ENCODE measurements at regions not wholly inside any gene's neighbourhood (a gene's known extent, or its start where the extent isn't known, plus 50 kb on each side); places are given as distances from the start of the nearest gene placed in this dataset.

GRCh38 chr13:111484959-111485358, 164.5 kb downstream of the TEX29 start:
- no peaks in the 10 kb centered on the region for H3K4me1 ChIP-seq (ENCODE audit: control insufficient read depth in 1 of 2, extremely low read depth in 1 of 2, insufficient read depth in 2 of 2, low read length in 2 of 2)
- DNase-seq = no peak
- POLR2A ChIA-PET = no interaction called here
- CTCF ChIA-PET = no interaction called here
- Mint-ChIP-seq H3K27ac (no peak overlapping the region), H3K4me3 (no peak overlapping the region), H3K4me1 (no peaks in the 10 kb centered on the region), H3K27me3 (peaks cover 4% of the 10 kb centered on the region in 2 donors), H3K9me3 (peaks cover 0 to 12% (median 0%) of the 10 kb centered on the region in 3 donors), H3K36me3 (no peaks in the 10 kb centered on the region)
- no peaks in the 10 kb centered on the region for H3K36me3 ChIP-seq (ENCODE audit: control insufficient read depth in 2 of 2, extremely low read depth in 1 of 2, insufficient read depth in 1 of 2, low read length in 1 of 2)
- no peak overlapping the region for H3K4me3 ChIP-seq (ENCODE audit: control insufficient read depth in 1 of 2, extremely low read depth in 1 of 2, low read length in 1 of 2)
- no peak for ATAC-seq (replicated peaks in 1 of 4)
- no peaks in the 10 kb centered on the region for H3K9me3 ChIP-seq
- no peak overlapping the region for H3K27ac ChIP-seq (ENCODE audit: low read length)
- 83% methylated on average over 5 of the region's 7 CpGs for WGBS (ENCODE audit: insufficient coverage)
- H3K27me3 ChIP-seq (replicated peaks in 1 of 2; ENCODE audit: control insufficient read depth in 2 of 2, extremely low read depth in 1 of 2, insufficient read depth in 2 of 2, low read length in 1 of 2) = peaks cover 0 to 19% of the 10 kb centered on the region in 2 experiments

- 88% methylated on average over 16 of the region's 20 CpGs for WGBS (ENCODE audit: insufficient coverage)
- POLR2A ChIA-PET = no interaction called here
- H3K4me3 Mint-ChIP-seq = no peak overlapping the region
- no peaks in the 10 kb centered on the region for H3K36me3 Mint-ChIP-seq
- Histone ChIP-seq H3K9me3 (no peaks in the 10 kb centered on the region), H3K27ac (ENCODE audit: low read length) (no peak overlapping the region), H3K4me1 (ENCODE audit: control insufficient read depth in 1 of 2, extremely low read depth in 1 of 2, insufficient read depth in 2 of 2, low read length in 2 of 2) (no peaks in the 10 kb centered on the region), H3K4me3 (ENCODE audit: control insufficient read depth in 1 of 2, extremely low read depth in 1 of 2, low read length in 1 of 2) (no peak overlapping the region), H3K36me3 (ENCODE audit: control insufficient read depth in 2 of 2, extremely low read depth in 1 of 2, insufficient read depth in 1 of 2, low read length in 1 of 2) (no peaks in the 10 kb centered on the region), H3K27me3 (replicated peaks in 1 of 2; ENCODE audit: control insufficient read depth in 2 of 2, extremely low read depth in 1 of 2, insufficient read depth in 2 of 2, low read length in 1 of 2) (peaks cover 0 to 17% of the 10 kb centered on the region in 2 experiments)
- CTCF ChIA-PET = no interaction called here
- DNase-seq (peak in 1 of 35 experiments; percentile 22), ATAC-seq (replicated peaks in 1 of 4) (no peak)
- H3K4me1 Mint-ChIP-seq = no peaks in the 10 kb centered on the region
- no peak overlapping the region for H3K27ac Mint-ChIP-seq
- peaks cover 0 to 12% (median 0%) of the 10 kb centered on the region in 3 donors for H3K9me3 Mint-ChIP-seq
- H3K27me3 Mint-ChIP-seq = peaks cover 4% of the 10 kb centered on the region in 2 donors
These were observed 165.2 kb downstream of the TEX29 start for GRCh38 chr13:111485491-111486250.

- Histone ChIP-seq H3K36me3 (ENCODE audit: control insufficient read depth in 2 of 2, extremely low read depth in 1 of 2, insufficient read depth in 1 of 2, low read length in 1 of 2) (no peaks in the 10 kb centered on the region), H3K27me3 (replicated peaks in 1 of 2; ENCODE audit: control insufficient read depth in 2 of 2, extremely low read depth in 1 of 2, insufficient read depth in 2 of 2, low read length in 1 of 2) (peaks cover 0 to 17% of the 10 kb centered on the region in 2 experiments), H3K4me3 (ENCODE audit: control insufficient read depth in 1 of 2, extremely low read depth in 1 of 2, low read length in 1 of 2) (no peak overlapping the region), H3K4me1 (ENCODE audit: control insufficient read depth in 1 of 2, extremely low read depth in 1 of 2, insufficient read depth in 2 of 2, low read length in 2 of 2) (no peaks in the 10 kb centered on the region), H3K9me3 (no peaks in the 10 kb centered on the region), H3K27ac (ENCODE audit: low read length) (no peak overlapping the region)
- POLR2A ChIA-PET = no interaction called here
- Mint-ChIP-seq H3K4me1 (no peaks in the 10 kb centered on the region), H3K4me3 (no peak overlapping the region), H3K9me3 (peaks cover 0 to 12% (median 0%) of the 10 kb centered on the region in 3 donors), H3K27me3 (peaks cover 4% of the 10 kb centered on the region in 2 donors), H3K36me3 (no peaks in the 10 kb centered on the region), H3K27ac (no peak overlapping the region)
- 86% methylated on average over 8 of the region's 8 CpGs for WGBS (ENCODE audit: insufficient coverage)
- no peak for ATAC-seq (replicated peaks in 1 of 4)
- peak in 1 of 35 experiments; percentile 2 for DNase-seq
- CTCF ChIA-PET = no interaction called here
These were observed 165.9 kb downstream of the TEX29 start for GRCh38 chr13:111486331-111486730.

- Mint-ChIP-seq H3K4me1 (no peaks in the 10 kb centered on the region), H3K36me3 (no peaks in the 10 kb centered on the region), H3K27ac (no peak overlapping the region), H3K27me3 (peaks cover 4% of the 10 kb centered on the region in 2 donors), H3K4me3 (no peak overlapping the region), H3K9me3 (peaks cover 0 to 12% (median 0%) of the 10 kb centered on the region in 3 donors)
- ATAC-seq (replicated peaks in 1 of 4) = no peak
- DNase-seq = peak in 1 of 35 experiments; percentile 17
- Histone ChIP-seq H3K4me1 (ENCODE audit: control insufficient read depth in 1 of 2, extremely low read depth in 1 of 2, insufficient read depth in 2 of 2, low read length in 2 of 2) (no peaks in the 10 kb centered on the region), H3K4me3 (ENCODE audit: control insufficient read depth in 1 of 2, extremely low read depth in 1 of 2, low read length in 1 of 2) (peak overlapping the region in 1 of 2 donors; percentile 29), H3K27ac (ENCODE audit: low read length) (no peak overlapping the region), H3K36me3 (ENCODE audit: control insufficient read depth in 2 of 2, extremely low read depth in 1 of 2, insufficient read depth in 1 of 2, low read length in 1 of 2) (no peaks in the 10 kb centered on the region), H3K9me3 (no peaks in the 10 kb centered on the region), H3K27me3 (replicated peaks in 1 of 2; ENCODE audit: control insufficient read depth in 2 of 2, extremely low read depth in 1 of 2, insufficient read depth in 2 of 2, low read length in 1 of 2) (peaks cover 0 to 17% of the 10 kb centered on the region in 2 experiments)
- ChIA-PET CTCF (no interaction called here), POLR2A (no interaction called here)
- WGBS (ENCODE audit: insufficient coverage) = 76% methylated on average over 4 of the region's 6 CpGs
These were observed 166.4 kb downstream of the TEX29 start for GRCh38 chr13:111486801-111487200.

GRCh38 chr13:111488486-111489132, 168.2 kb downstream of the TEX29 start:
- ATAC-seq (replicated peaks in 1 of 4) = no peak
- DNase-seq = peak in 1 of 35 experiments; percentile 19
- no peak overlapping the region for H3K27ac ChIP-seq (ENCODE audit: low read length)

GRCh38 chr13:111489301-111489700, 168.9 kb downstream of the TEX29 start:
- Histone ChIP-seq H3K27ac (ENCODE audit: low read length) (no peak overlapping the region), H3K9me3 (no peaks in the 10 kb centered on the region), H3K36me3 (ENCODE audit: control insufficient read depth in 2 of 2, extremely low read depth in 1 of 2, insufficient read depth in 1 of 2, low read length in 1 of 2) (no peaks in the 10 kb centered on the region), H3K4me3 (ENCODE audit: control insufficient read depth in 1 of 2, extremely low read depth in 1 of 2, low read length in 1 of 2) (no peak overlapping the region), H3K27me3 (replicated peaks in 1 of 2; ENCODE audit: control insufficient read depth in 2 of 2, extremely low read depth in 1 of 2, insufficient read depth in 2 of 2, low read length in 1 of 2) (peaks cover 0 to 15% of the 10 kb centered on the region in 2 experiments), H3K4me1 (ENCODE audit: control insufficient read depth in 1 of 2, extremely low read depth in 1 of 2, insufficient read depth in 2 of 2, low read length in 2 of 2) (no peaks in the 10 kb centered on the region)
- Mint-ChIP-seq H3K4me1 (no peaks in the 10 kb centered on the region), H3K9me3 (peaks cover 0 to 12% (median 0%) of the 10 kb centered on the region in 3 donors), H3K27me3 (no peaks in the 10 kb centered on the region), H3K27ac (no peak overlapping the region), H3K4me3 (no peak overlapping the region), H3K36me3 (no peaks in the 10 kb centered on the region)
- 77% methylated on average over 8 of the region's 8 CpGs for WGBS (ENCODE audit: insufficient coverage)
- ATAC-seq (replicated peaks in 1 of 4) (no peak), DNase-seq (peak in 1 of 35 experiments; percentile 10)
- CTCF ChIA-PET = no interaction called here
- POLR2A ChIA-PET = interaction anchor here in 1 of 2 donors (0.6 kb wide), 1 partner anchor 188 kb away, joined by 3 read pairs; no protein-coding TSS in a partner anchor

More at GRCh38 chr13:111488486-111489132, 168.2 kb downstream of the TEX29 start:
- H3K36me3 ChIP-seq (ENCODE audit: control insufficient read depth in 2 of 2, extremely low read depth in 1 of 2, insufficient read depth in 1 of 2, low read length in 1 of 2) = no peaks in the 10 kb centered on the region
- ChIA-PET CTCF (no interaction called here), POLR2A (interaction anchor here (0.5 to 0.6 kb wide), 2 partner anchors 108 to 187 kb away, joined by 3 to 10 read pairs; no protein-coding TSS in a partner anchor)
- no peaks in the 10 kb centered on the region for H3K4me1 ChIP-seq (ENCODE audit: control insufficient read depth in 1 of 2, extremely low read depth in 1 of 2, insufficient read depth in 2 of 2, low read length in 2 of 2)
- Mint-ChIP-seq H3K27me3 (peaks cover 0 to 4% of the 10 kb centered on the region in 2 donors), H3K9me3 (peaks cover 0 to 12% (median 0%) of the 10 kb centered on the region in 3 donors), H3K4me3 (no peak overlapping the region), H3K36me3 (no peaks in the 10 kb centered on the region), H3K4me1 (no peaks in the 10 kb centered on the region), H3K27ac (no peak overlapping the region)
- WGBS (ENCODE audit: insufficient coverage) = 70% methylated on average over 11 of the region's 13 CpGs
- no peak overlapping the region for H3K4me3 ChIP-seq (ENCODE audit: control insufficient read depth in 1 of 2, extremely low read depth in 1 of 2, low read length in 1 of 2)
- peaks cover 0 to 17% of the 10 kb centered on the region in 2 experiments for H3K27me3 ChIP-seq (replicated peaks in 1 of 2; ENCODE audit: control insufficient read depth in 2 of 2, extremely low read depth in 1 of 2, insufficient read depth in 2 of 2, low read length in 1 of 2)
- H3K9me3 ChIP-seq = no peaks in the 10 kb centered on the region
